Endothelial cell of umbilical vein (primary cell): ENCODE measurements at regions not wholly inside any gene's neighbourhood (a gene's known extent, or its start where the extent isn't known, plus 50 kb on each side); places are given as distances from the start of the nearest gene placed in this dataset.

Experiments used
- POLR2AphosphoS5 ChIP-seq: IDR thresholded peaks from 2 replicates; pipeline ENCODE4 v1.6.1; 2012; ENCODE audit warnings: low read depth, mild to moderate bottlenecking, control low read depth, low read length, moderate library complexity; ENCODE audit not compliant: insufficient read depth
- TF ChIP-seq, protein P1 (sequence below), 2 donors: IDR thresholded peaks; 1 replicate in 1 of 2; 2 replicates in 1 of 2; pipeline ENCODE4 v1.5.1; 2011; ENCODE audit warnings: low read length in 2 of 2, mild to moderate bottlenecking in 2 of 2, moderate library complexity in 2 of 2, control low read depth in 1 of 2, inconsistent platforms in 1 of 2, low read depth in 1 of 2; ENCODE audit not compliant: insufficient read depth in 1 of 2; ENCODE audit errors: extremely low read depth in 1 of 2

- no peak for TF ChIP-seq POLR2AphosphoS5
- TF ChIP-seq, protein P1, sequence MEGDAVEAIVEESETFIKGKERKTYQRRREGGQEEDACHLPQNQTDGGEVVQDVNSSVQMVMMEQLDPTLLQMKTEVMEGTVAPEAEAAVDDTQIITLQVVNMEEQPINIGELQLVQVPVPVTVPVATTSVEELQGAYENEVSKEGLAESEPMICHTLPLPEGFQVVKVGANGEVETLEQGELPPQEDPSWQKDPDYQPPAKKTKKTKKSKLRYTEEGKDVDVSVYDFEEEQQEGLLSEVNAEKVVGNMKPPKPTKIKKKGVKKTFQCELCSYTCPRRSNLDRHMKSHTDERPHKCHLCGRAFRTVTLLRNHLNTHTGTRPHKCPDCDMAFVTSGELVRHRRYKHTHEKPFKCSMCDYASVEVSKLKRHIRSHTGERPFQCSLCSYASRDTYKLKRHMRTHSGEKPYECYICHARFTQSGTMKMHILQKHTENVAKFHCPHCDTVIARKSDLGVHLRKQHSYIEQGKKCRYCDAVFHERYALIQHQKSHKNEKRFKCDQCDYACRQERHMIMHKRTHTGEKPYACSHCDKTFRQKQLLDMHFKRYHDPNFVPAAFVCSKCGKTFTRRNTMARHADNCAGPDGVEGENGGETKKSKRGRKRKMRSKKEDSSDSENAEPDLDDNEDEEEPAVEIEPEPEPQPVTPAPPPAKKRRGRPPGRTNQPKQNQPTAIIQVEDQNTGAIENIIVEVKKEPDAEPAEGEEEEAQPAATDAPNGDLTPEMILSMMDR (IDR thresholded peaks at IDR 0.05; ENCODE audit: extremely low read depth in 1 of 2, insufficient read depth in 1 of 2, low read depth in 1 of 2, low read length in 2 of 2) = no peak
Measured at GRCh38 chr3:156619376-156619775, 55.0 kb upstream of the TIPARP start.
